ENCODE measurements at regions not wholly inside any gene's neighbourhood (a gene's known extent, or its start where the extent isn't known, plus 50 kb on each side); places are given as distances from the start of the nearest gene placed in this dataset.

DNA sequence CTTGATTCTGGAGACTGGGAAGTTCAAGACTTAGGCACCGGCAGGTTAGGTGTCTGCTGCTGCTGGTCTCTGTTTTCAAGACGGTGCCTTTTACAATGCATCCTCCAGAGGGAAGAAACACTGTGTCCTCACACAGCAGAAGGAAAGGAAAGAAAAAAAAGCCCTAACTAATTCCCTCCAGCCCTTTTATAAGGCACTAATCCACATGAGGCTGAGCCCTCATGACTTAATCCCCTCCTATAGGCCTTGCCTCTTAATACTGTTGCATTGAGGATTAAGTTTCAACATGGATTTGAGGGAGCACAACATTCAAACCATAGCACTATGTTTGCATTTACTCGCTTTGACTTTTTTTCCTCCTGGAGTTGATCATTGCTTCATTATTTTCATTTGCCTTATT is 585.9 kb downstream of the TLR4 start:
- H3K27ac Mint-ChIP-seq: no peak overlapping the region
- no peak overlapping the region for H4K91ac ChIP-seq (ENCODE audit: insufficient read length, low read depth, low read length)
- TF ChIP-seq, protein P1, sequence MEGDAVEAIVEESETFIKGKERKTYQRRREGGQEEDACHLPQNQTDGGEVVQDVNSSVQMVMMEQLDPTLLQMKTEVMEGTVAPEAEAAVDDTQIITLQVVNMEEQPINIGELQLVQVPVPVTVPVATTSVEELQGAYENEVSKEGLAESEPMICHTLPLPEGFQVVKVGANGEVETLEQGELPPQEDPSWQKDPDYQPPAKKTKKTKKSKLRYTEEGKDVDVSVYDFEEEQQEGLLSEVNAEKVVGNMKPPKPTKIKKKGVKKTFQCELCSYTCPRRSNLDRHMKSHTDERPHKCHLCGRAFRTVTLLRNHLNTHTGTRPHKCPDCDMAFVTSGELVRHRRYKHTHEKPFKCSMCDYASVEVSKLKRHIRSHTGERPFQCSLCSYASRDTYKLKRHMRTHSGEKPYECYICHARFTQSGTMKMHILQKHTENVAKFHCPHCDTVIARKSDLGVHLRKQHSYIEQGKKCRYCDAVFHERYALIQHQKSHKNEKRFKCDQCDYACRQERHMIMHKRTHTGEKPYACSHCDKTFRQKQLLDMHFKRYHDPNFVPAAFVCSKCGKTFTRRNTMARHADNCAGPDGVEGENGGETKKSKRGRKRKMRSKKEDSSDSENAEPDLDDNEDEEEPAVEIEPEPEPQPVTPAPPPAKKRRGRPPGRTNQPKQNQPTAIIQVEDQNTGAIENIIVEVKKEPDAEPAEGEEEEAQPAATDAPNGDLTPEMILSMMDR (conservative IDR thresholded peaks at IDR 0.05): no peak
- no peak overlapping the region for H2BK20ac ChIP-seq (ENCODE audit: low read depth, low read length, poor library complexity, severe bottlenecking)
- H3K9me3 ChIP-seq (ENCODE audit: control insufficient read depth, low read depth, low read length): no peaks in the 10 kb centered on the region
- no peak overlapping the region for H3K4me2 ChIP-seq (ENCODE audit: insufficient read depth, insufficient read length, low read length)
- H3K27me3 Mint-ChIP-seq (ENCODE audit: low read depth): no peaks in the 10 kb centered on the region
- H3K27ac ChIP-seq (ENCODE audit: insufficient read length, low read depth, low read length): no peak overlapping the region
- no peak overlapping the region for H3K56ac ChIP-seq (ENCODE audit: insufficient read length, low read depth, low read length)
- H2BK15ac ChIP-seq (ENCODE audit: low read depth, low read length): no peak overlapping the region
- H2BK12ac ChIP-seq (ENCODE audit: insufficient read length, low read depth, low read length): no peak overlapping the region
- no peaks in the 10 kb centered on the region for H3K4me1 ChIP-seq (ENCODE audit: insufficient read depth, low read length)
- H3K27me3 ChIP-seq (ENCODE audit: insufficient read depth, low read length): no peaks in the 10 kb centered on the region
- no peak overlapping the region for H2AFZ ChIP-seq (ENCODE audit: low read length)
- WGBS (ENCODE audit: extremely low coverage, insufficient read length, low lambda C conversion rate): no CpG with 5 or more reads among the region's 3 CpGs
- H3K4me1 Mint-ChIP-seq: no peaks in the 10 kb centered on the region
- H4K20me1 ChIP-seq (ENCODE audit: control insufficient read depth, insufficient read depth, insufficient read length): no peaks in the 10 kb centered on the region
- H3K79me1 ChIP-seq (ENCODE audit: insufficient read depth, low read depth, low read length, poor library complexity, severe bottlenecking): no peaks in the 10 kb centered on the region
- H2BK120ac ChIP-seq (ENCODE audit: low read depth, low read length, poor library complexity, severe bottlenecking): no peak overlapping the region
- no peaks in the 10 kb centered on the region for H3K36me3 Mint-ChIP-seq (ENCODE audit: insufficient read depth in 1 of 3, low read depth in 3 of 3)
- H3T11ph ChIP-seq (ENCODE audit: low read length): no peak overlapping the region
- no peaks in the 10 kb centered on the region for H3K79me2 ChIP-seq (ENCODE audit: insufficient read depth, low read length)
- no peak overlapping the region for H4K5ac ChIP-seq (ENCODE audit: insufficient read length, low read depth, low read length)
- H2BK5ac ChIP-seq (ENCODE audit: insufficient read length, low read length): no peak overlapping the region
- DNase-seq: no peak
- no peak overlapping the region for H3K4me3 Mint-ChIP-seq
- H3K4ac ChIP-seq (ENCODE audit: low read depth, low read length): no peak overlapping the region
- no peaks in the 10 kb centered on the region for H3K23me2 ChIP-seq (ENCODE audit: insufficient read length, low read depth, low read length, poor library complexity, severe bottlenecking)
- no peak overlapping the region for H3K14ac ChIP-seq (ENCODE audit: insufficient read depth, low read length)
- H3K9ac ChIP-seq (ENCODE audit: extremely low read depth, insufficient read length, low read length): no peak overlapping the region
- no peak overlapping the region for H3K23ac ChIP-seq (ENCODE audit: insufficient read length, low read depth, low read length)
- no peak overlapping the region for H2AK5ac ChIP-seq (ENCODE audit: insufficient read length, low read length)
- H3K9me3 Mint-ChIP-seq: no peaks in the 10 kb centered on the region; a peak in 2 of 5 replicates
- no peak overlapping the region for H4K8ac ChIP-seq (replicated peaks; ENCODE audit: insufficient read length, low read depth, low read length)
- H3K18ac ChIP-seq (ENCODE audit: insufficient read length, low read depth, low read length): no peak overlapping the region

Measured in H9 (cell line).